ENCODE measurements at regions not wholly inside any gene's neighbourhood (a gene's known extent, or its start where the extent isn't known, plus 50 kb on each side); places are given as distances from the start of the nearest gene placed in this dataset.

GRCh38 chr3:111472556-111472955 lies 69.4 kb upstream of the CD96 start:
- TF ChIP-seq CTCF (IDR thresholded peaks at IDR 0.05; ENCODE audit: low read depth, low read length) (no peak), EZH2phosphoT487 (IDR thresholded peaks at IDR 0.05; ENCODE audit: low read depth) (no peak)

All from OCI-LY3 (cell line).